ENCODE measurements at regions not wholly inside any gene's neighbourhood (a gene's known extent, or its start where the extent isn't known, plus 50 kb on each side); places are given as distances from the start of the nearest gene placed in this dataset.

GRCh38 chr1:81290326-81290725 is 510.4 kb upstream of the ADGRL2 start:
- TF ChIP-seq, protein P1, sequence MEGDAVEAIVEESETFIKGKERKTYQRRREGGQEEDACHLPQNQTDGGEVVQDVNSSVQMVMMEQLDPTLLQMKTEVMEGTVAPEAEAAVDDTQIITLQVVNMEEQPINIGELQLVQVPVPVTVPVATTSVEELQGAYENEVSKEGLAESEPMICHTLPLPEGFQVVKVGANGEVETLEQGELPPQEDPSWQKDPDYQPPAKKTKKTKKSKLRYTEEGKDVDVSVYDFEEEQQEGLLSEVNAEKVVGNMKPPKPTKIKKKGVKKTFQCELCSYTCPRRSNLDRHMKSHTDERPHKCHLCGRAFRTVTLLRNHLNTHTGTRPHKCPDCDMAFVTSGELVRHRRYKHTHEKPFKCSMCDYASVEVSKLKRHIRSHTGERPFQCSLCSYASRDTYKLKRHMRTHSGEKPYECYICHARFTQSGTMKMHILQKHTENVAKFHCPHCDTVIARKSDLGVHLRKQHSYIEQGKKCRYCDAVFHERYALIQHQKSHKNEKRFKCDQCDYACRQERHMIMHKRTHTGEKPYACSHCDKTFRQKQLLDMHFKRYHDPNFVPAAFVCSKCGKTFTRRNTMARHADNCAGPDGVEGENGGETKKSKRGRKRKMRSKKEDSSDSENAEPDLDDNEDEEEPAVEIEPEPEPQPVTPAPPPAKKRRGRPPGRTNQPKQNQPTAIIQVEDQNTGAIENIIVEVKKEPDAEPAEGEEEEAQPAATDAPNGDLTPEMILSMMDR (IDR thresholded peaks at IDR 0.05): no peak
- TF ChIP-seq POLR2A (IDR thresholded peaks at IDR 0.05): no peak
